ENCODE measurements at regions not wholly inside any gene's neighbourhood (a gene's known extent, or its start where the extent isn't known, plus 50 kb on each side); places are given as distances from the start of the nearest gene placed in this dataset.
"Not testable (repeated sequence)": the region's sequence is repeated elsewhere in the genome, so short reads cannot be mapped to it uniquely, and the experiment has no call there.

DNA sequence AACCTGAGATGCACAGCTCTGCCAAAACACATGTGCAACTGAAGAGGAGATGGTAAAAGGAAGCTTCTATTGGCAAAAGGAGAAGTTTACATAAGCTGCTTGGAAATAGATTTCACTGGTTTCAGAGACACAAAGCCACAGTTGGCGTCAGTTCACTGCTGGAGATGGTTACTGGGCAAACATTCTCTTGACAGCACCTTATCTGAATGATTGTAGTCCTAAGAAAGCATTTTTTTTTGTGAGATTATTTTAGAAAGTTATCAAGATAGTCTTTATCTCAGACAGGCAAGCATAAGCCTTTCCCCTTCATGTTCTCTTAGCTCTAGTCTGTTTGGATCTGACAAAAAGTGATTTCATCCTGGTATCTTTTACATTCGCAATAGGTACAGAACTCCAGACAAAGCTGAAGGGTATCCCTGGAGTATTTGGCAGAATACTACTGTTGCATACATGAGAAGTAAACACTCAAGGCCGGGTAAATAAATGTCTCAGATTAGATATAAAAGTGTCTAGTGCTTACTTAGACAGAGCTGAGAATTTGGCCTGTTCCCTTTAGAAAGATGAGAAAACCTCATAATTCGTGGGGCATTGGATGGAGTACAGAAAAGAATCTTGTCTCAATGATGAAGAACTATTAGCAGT is 1668.0 kb upstream of the NUDT12 start:
- no peak for DNase-seq (ENCODE audit: low read depth in 4 of 4, low spot score in 2 of 4)

GRCh38 chr5:105218018-105218417 is 1655.4 kb upstream of the NUDT12 start:
- DNase-seq (ENCODE audit: low read depth in 4 of 4, low spot score in 2 of 4), result no peak

- no peak for DNase-seq (ENCODE audit: low read depth in 4 of 4, low spot score in 2 of 4)
Measured at GRCh38 chr5:105213078-105213477, 1650.5 kb upstream of the NUDT12 start.

DNA sequence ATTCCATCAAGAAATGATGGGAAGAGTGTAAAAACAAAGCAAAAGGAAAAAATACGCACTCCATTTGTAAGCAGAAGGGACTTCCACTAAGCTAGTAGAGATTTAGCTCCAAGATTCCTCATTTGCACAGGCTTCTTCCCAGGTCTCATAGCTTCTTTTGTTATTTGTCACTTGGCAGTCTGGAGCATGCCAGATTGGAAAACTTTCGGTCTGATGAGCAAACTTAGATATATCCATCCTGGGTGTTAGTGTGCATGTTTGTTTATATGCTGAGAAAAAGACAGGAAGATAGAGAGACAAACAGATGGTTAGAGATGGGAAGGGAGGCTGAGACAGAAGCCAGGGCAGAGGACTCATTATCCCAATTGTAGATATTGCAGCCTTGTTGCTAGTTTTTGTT is 1644.5 kb upstream of the NUDT12 start:
- no peak for DNase-seq (ENCODE audit: low read depth in 4 of 4, low spot score in 2 of 4)

GRCh38 chr5:105197531-105197930 is 1634.9 kb upstream of the NUDT12 start:
- no peak for DNase-seq (ENCODE audit: low read depth in 4 of 4, low spot score in 2 of 4)

- DNase-seq (ENCODE audit: low read depth in 4 of 4, low spot score in 2 of 4), result no peak
Measured at GRCh38 chr5:105195765-105196164, 1633.2 kb upstream of the NUDT12 start.

- no peak for DNase-seq (ENCODE audit: low read depth in 4 of 4, low spot score in 2 of 4)
Measured at GRCh38 chr5:105172918-105173317, 1610.3 kb upstream of the NUDT12 start.

DNA sequence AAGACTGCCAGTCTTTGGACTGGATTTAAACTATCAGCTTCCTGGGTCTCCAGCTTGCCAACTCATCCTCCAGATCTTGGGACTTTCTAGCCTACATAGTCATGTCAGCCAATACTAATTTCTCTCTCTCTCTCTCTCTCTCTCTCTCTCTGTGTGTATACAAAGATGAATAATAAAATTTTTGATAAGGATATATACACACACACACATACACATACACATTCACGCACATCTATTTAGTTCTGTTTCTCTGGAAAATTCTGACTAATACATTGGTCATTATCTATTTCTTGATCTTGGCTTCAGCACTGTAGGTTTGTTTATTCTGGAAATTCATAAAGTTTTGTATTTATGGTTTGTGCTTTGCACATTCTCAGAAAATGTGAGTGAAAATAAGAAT is 1606.2 kb upstream of the NUDT12 start:
- DNase-seq (ENCODE audit: low read depth in 4 of 4, low spot score in 2 of 4), result no peak

- no peak for DNase-seq (ENCODE audit: low read depth in 4 of 4, low spot score in 2 of 4)
Measured at GRCh38 chr5:105167092-105167491, 1604.5 kb upstream of the NUDT12 start.

- no peak for DNase-seq (ENCODE audit: low read depth in 4 of 4, low spot score in 2 of 4)
Measured at GRCh38 chr5:105163547-105163946, 1601.0 kb upstream of the NUDT12 start.

DNA sequence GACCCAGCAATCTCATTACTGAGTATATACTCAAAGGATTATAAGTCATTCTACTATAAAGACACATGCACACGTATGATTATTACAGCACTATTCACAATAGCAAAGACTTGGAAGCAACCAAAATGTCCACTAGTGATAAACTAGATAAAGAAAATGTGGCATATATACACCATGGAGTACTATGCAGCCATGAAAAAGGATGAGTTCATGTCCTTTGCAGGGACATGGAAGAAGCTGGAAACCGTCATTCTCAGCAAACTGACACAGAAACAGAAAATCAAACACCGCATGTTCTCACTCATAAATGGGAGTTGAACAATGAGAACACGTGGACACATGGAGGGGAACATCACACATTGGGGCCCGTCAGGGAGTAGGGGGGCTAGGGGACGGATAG is 1600.0 kb upstream of the NUDT12 start:
- DNase-seq (ENCODE audit: low read depth in 4 of 4, low spot score in 2 of 4), result not testable (repeated sequence)

DNA sequence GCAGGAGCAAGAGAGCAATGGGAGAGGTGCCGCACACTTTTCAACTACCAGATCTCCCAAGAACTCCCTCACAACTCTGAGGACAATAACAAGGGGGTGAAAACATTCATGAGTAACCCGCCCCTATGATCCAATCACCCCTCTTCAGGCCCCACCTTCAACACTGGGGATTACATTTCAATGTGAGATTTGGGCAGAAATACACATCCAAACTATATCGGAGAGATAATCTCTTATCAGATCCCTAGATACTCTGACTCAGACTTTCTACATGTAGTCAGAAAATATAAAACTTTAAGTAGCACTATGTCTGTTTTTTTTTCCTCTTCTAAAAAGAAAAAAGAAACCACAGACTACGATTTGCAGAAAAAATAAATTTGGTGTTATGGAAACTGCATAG is 1595.9 kb upstream of the NUDT12 start:
- no peak for DNase-seq (ENCODE audit: low read depth in 4 of 4, low spot score in 2 of 4)

- no peak for DNase-seq (ENCODE audit: low read depth in 4 of 4, low spot score in 2 of 4)
Measured at GRCh38 chr5:105150323-105150722, 1587.7 kb upstream of the NUDT12 start.

GRCh38 chr5:105146867-105147266 is 1584.3 kb upstream of the NUDT12 start:
- no peak for DNase-seq (ENCODE audit: low read depth in 4 of 4, low spot score in 2 of 4)

- no peak for DNase-seq (ENCODE audit: low read depth in 4 of 4, low spot score in 2 of 4)
Measured at GRCh38 chr5:105145152-105145551, 1582.6 kb upstream of the NUDT12 start.

DNA sequence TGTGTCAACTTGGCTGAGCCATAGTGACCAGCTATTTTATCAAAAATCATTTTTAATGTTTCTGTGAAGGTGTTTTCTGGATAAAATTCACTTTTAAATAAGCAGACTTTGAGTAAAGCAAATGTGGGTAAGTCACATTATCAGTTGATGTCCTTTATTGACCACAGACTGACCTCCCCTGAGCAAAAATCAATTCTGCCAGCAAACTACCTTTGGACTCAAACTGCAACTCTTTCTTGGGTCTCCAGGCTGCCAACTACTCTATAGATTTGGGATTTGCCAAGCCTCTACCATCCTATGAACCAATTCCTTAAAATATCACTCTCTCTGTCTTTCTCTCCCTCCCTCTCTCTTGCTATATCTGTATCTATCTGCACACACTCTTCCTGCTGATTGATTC is 1571.7 kb upstream of the NUDT12 start:
- no peak for DNase-seq (ENCODE audit: low read depth in 4 of 4, low spot score in 2 of 4)

DNA sequence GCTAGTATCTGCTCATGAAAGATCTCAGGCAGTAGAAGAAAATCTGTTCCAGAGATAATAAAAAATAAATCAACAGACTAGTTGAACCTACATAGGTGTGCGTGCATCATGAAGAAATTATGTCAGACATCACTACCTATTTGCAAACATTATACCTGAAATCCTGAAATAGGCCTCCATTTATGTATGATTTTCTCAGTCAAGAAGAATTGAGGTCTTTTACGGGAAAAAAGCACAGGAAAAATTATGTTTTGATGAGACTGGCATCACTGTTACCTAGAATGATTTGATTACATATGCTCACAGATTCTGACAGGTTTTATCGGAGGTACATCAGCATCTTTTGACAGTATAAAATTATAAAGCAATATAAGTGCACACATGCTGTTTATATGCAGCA is 1570.5 kb upstream of the NUDT12 start:
- DNase-seq (ENCODE audit: low read depth in 4 of 4, low spot score in 2 of 4), result no peak

- no peak for DNase-seq (ENCODE audit: low read depth in 4 of 4, low spot score in 2 of 4)
Measured at GRCh38 chr5:105132581-105132980, 1570.0 kb upstream of the NUDT12 start.

GRCh38 chr5:105131045-105131444 is 1568.5 kb upstream of the NUDT12 start:
- DNase-seq (ENCODE audit: low read depth in 4 of 4, low spot score in 2 of 4), result no peak

DNA sequence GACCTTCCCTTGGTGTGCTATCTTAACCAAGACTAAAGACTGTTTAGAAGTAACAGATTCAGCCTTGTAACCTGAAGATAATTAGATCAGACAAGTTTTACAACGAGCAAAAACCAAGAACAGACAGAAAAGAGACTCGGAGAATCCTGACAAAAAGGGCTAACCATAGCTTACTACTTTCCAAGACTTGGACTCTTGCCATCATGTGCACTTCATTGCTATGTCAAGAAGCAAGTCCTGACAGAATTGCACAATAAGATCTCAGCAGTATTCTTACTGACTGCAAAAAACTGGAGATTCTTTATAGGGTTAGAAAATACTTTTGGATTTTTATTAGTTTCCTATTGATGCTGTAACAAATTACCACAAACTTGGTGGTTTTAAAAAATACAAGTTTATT is 1539.0 kb upstream of the NUDT12 start:
- no peak for DNase-seq (ENCODE audit: low read depth in 4 of 4, low spot score in 2 of 4)

- DNase-seq (ENCODE audit: low read depth in 4 of 4, low spot score in 2 of 4), result no peak
Measured at GRCh38 chr5:105088961-105089360, 1526.4 kb upstream of the NUDT12 start.

DNA sequence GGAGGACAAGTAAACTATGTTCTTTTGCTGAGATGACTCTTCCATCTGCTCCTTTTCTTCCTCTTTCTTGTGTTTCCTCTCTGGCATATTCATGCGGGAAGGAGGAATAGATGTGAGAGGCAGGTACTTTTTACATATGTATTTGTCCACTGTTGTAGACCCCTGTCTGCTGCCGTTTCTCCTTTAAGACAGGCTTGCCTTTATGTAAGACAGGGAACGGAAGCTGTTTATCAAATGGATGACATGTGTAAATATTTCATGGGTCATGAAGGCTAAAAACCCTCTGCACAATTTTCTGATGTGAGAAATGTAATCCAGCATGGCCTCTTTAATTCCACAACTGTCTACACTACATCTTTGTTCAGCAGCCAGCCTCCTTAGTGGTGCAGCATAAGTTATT is 1525.5 kb upstream of the NUDT12 start:
- no peak for DNase-seq (ENCODE audit: low read depth in 4 of 4, low spot score in 2 of 4)

DNA sequence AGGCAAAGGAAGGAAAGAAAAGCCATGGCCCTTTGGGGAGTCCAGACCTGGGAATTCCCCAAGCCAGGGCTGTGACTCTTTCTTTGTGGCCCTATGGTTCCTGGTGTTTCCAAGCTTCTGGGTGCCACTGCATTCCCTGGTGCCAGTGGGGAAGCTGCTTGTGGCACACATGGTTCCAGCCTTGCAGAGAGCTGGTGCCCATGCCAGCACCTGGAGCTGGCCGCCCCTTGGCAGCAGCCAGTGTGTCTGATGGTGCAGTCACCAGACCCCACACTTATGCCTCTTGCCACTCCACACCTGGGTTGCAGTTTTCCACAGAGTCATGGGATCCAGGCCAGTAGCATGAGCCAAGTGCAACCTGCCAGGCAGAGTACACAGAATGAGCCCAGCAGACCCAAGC is 1495.3 kb upstream of the NUDT12 start:
- no peak for DNase-seq (ENCODE audit: low read depth in 4 of 4, low spot score in 2 of 4)

Measured in left renal cortex interstitium (tissue), 4 donors.